Superior temporal gyrus (tissue), 1 donor: ENCODE measurements at regions not wholly inside any gene's neighbourhood (a gene's known extent, or its start where the extent isn't known, plus 50 kb on each side); places are given as distances from the start of the nearest gene placed in this dataset.

Experiments
- DNase-seq: peaks from one replicate; pipeline ENCODE4 v3.0.0-alpha.2; 2016; ENCODE audit errors: extremely low spot score

GRCh38 chr11:128039140-128040021 lies 548.0 kb downstream of the ETS1 start:
- no peak for DNase-seq

GRCh38 chr11:128036556-128037093 lies 550.7 kb downstream of the ETS1 start:
- no peak for DNase-seq

DNA sequence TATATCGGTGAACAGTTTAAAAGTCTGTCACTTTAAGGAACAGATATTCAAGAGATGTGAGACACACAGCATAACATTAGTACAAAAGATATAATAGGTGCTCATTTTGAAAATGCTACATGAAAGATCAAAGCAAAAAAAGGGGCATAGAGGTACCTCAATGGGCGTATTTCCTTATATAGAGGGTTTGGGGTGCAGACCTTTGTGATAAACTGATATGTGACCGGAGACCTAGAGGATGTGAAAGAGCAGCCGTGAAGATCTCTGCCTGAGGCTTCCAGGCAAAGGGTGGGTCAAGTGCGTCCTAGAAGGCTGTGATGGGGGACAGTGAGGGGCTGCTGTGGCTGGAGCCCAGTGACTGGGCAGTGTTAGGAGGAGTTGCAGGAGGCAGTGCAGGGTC lies 551.4 kb downstream of the ETS1 start:
- no peak for DNase-seq

DNA sequence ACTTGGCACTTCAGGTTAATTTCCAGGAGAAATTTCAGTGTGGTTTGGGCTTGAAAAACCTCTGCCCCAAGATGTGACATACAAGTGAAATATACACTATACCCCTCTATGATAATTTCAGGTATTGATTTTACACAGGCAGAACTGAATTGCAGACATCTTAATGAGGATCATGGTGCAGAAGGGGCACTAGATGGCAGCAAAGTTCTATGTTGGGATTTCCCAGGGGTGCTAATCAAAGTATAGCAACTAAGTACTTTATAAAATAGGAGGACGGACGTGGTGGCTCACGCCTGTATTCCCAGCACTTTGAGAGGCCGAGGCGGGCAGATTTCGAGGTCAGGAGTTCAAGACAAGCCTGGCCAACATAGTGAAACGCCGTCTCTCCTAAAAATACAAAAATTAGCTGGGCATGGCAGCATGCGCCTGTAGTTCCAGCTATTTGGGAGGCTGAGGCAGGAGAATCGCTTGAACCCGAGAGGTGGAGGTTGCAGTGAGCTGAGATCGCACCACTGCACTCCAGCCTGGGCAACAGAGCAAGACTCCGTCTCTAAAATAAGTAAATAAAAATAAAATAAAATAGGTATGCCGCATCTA lies 555.7 kb downstream of the ETS1 start:
- DNase-seq = peak; percentile 82

DNA sequence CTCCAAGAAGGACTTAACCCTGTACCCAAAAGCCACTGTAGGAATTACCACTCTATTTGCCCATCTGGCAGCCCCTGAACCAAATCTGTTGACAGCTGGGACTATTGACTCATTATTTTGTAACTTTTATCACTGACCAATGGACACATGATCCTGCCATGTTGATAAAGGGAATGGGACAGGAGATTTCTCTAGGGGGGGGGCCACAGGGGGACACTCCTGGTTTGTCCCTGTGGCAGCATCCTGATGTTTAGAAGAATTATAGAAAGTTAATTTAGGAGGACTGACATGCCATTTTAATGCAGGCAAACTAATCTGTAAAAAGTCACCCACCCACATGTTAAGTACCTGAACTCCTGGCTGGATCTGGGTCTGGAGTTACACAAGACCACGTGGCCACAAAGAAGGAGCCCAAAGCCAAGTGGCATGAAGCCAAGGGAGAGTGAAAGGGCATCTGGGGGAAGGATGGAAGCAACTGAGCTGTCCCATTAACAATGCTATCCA lies 558.1 kb downstream of the ETS1 start:
- DNase-seq = no peak

- no peak for DNase-seq
Measured at GRCh38 chr11:128026596-128026995, 560.8 kb downstream of the ETS1 start.

- no peak for DNase-seq
Measured at GRCh38 chr11:128022761-128023160, 564.6 kb downstream of the ETS1 start.

DNA sequence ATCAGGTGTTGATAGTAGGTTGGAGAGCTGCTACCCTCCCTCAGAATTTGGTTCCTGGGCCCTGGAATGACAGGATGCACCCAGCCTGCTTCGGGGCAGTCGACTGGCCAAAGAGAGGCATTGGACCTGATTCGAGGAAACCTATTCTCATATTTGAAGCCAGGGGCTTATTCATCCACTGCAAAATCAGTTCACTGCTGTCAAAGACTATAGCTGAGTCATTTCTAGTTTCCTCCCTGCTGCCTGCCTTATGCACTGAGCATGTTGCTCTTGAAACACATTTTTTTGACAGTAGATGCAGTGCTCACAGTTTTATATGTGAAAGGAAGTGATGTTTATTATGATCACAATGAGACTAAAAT lies 565.4 kb downstream of the ETS1 start:
- no peak for DNase-seq

- DNase-seq = no peak
Measured at GRCh38 chr11:128021349-128022006, 565.9 kb downstream of the ETS1 start.

GRCh38 chr11:128018692-128019091 lies 568.7 kb downstream of the ETS1 start:
- no peak for DNase-seq

DNA sequence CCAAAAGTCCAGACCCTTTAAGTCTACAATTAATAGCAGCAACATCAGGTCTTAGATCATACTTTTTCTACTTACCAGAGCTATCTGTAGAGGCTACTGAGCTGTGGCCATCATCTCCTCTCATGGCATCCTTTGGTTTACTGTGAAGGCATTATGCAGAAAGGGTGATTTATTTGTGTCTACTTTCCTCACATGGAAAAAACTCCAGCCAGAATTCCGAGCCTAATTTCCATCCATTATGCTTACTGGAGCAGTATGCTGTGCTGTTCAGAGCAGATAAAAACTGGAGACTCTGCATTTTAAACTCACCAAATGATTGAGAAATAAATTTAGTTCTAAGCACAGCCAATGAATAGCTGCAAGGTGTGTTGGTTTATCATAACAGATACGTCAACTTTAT lies 581.8 kb downstream of the ETS1 start:
- DNase-seq = no peak

- no peak for DNase-seq
Measured at GRCh38 chr11:127998421-127998820, 588.9 kb downstream of the ETS1 start.

GRCh38 chr11:127997594-127997993 lies 589.8 kb downstream of the ETS1 start:
- no peak for DNase-seq

DNA sequence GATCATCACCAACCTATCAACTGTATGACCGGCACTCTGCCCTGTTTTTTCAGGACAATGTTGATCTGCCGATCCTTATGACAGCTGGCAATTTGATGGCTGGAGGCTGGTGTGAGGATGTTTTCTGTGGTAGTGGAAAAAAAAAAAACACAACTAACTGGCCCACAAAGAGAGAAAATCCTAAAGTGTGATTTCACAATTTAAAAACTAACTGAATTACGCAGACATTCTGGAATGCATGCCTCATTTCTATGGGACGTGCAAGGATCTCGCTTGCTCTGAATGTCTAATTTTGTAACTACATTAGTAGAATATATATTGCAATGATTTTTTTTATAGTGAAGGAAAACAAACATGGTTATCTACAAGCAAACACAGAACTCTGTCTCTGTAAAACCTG lies 590.5 kb downstream of the ETS1 start:
- DNase-seq = no peak

- no peak for DNase-seq
Measured at GRCh38 chr11:127995921-127996320, 591.4 kb downstream of the ETS1 start.

DNA sequence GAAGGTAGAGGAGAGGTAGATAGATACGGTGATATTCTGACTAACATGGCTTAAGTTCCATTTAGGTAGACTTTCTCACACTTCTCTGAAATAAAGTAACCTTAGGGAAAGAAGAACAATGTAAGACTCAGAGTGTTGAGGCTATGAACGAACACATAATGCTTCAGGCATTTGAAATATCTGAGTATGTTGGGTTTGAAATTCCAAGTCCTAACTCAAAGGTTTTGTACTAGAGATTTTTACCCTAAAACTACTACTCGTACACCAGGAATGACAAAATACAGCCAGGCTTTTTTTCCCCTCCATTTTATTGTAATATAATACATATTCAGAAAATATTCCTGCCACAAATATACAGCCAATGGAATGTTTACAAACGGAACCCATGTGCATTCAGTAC lies 592.6 kb downstream of the ETS1 start:
- DNase-seq = no peak

GRCh38 chr11:127993788-127994187 lies 593.6 kb downstream of the ETS1 start:
- DNase-seq = no peak

DNA sequence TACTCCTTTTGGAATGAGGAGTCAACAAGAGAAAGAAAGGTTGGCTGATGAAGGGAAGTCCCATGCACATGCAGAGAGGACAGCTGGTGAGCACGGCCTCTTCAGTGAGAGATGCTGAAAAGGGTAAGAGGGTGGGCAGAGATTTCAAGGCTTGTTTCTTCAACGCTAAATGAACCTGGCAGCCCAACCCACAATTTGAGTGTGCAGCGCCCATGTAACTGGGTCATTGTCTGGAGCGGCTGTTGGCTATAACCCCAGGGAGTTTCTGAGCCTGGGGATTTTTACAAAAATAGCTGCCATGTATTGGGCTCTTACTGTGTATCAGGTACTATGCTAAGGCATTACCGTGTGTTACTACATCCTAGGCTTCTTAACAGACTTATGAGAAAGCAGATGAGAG lies 594.1 kb downstream of the ETS1 start:
- DNase-seq = no peak

- no peak for DNase-seq
Measured at GRCh38 chr11:127986073-127986472, 601.3 kb downstream of the ETS1 start.

- no peak for DNase-seq
Measured at GRCh38 chr11:127972816-127973215, 614.5 kb downstream of the ETS1 start.

DNA sequence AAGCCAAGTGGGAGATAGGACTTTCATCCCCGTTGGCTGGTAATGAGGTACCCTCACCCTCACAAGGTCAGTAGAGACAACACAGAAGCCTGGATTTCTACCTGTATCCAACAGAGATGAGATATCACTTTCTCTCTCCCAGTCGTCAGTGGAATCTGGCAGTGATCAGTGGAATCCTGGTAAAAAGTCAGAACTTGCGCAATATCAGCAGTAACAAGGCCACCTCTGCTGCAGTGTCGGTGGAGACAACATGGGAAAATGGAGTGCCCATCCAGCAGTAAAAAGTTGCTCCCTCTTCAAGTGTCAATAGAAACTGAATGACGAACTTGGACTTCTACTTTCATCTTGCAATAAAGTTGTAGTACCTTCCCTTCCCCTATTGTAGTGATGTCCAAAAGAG lies 615.9 kb downstream of the ETS1 start:
- no peak for DNase-seq

GRCh38 chr11:127966821-127967220 lies 620.5 kb downstream of the ETS1 start:
- DNase-seq = no peak
